GM11168 (cell line): ENCODE measurements at regions not wholly inside any gene's neighbourhood (a gene's known extent, or its start where the extent isn't known, plus 50 kb on each side); places are given as distances from the start of the nearest gene placed in this dataset.
"Not testable (repeated sequence)": the region's sequence is repeated elsewhere in the genome, so short reads cannot be mapped to it uniquely, and the experiment has no call there.

Source experiments
- in situ Hi-C: fragments of 300-500 bp; cut with MboI; formaldehyde crosslinking; loops from one replicate; pipeline ENCODE4 v1.12.0; 2022; ENCODE audit warnings: low sequenced_read_pairs; ENCODE audit not compliant: unreplicated experiment

- in situ Hi-C loops = no loop called here
Observed at GRCh38 chr21:28133116-28133515, 859.6 kb downstream of the LTN1 start.

- in situ Hi-C loops = no loop called here
Observed at GRCh38 chr21:28132713-28133112, 860.0 kb downstream of the LTN1 start.

GRCh38 chr21:28127175-28127785 is 865.4 kb downstream of the LTN1 start:
- in situ Hi-C loops = no loop called here

- in situ Hi-C loops = no loop called here
Observed at GRCh38 chr21:28126521-28127174, 866.0 kb downstream of the LTN1 start.

GRCh38 chr21:28124541-28124940 is 868.1 kb downstream of the LTN1 start:
- in situ Hi-C loops = no loop called here

GRCh38 chr21:28118570-28118969 is 874.1 kb downstream of the LTN1 start:
- in situ Hi-C loops = no loop called here

GRCh38 chr21:28114986-28115385 is 877.7 kb downstream of the LTN1 start:
- in situ Hi-C loops = not testable (repeated sequence)

GRCh38 chr21:28113718-28114117 is 879.0 kb downstream of the LTN1 start:
- in situ Hi-C loops = no loop called here

GRCh38 chr21:28112511-28112910 is 880.2 kb downstream of the LTN1 start:
- in situ Hi-C loops = no loop called here

GRCh38 chr21:28111151-28111619 is 881.5 kb downstream of the LTN1 start:
- in situ Hi-C loops = no loop called here

- in situ Hi-C loops = no loop called here
Observed at GRCh38 chr21:28110716-28111115, 882.0 kb downstream of the LTN1 start.

GRCh38 chr21:28110074-28110473 is 882.6 kb downstream of the LTN1 start:
- in situ Hi-C loops = no loop called here

- in situ Hi-C loops = no loop called here
Observed at GRCh38 chr21:28106370-28106890, 886.2 kb downstream of the LTN1 start.

- in situ Hi-C loops = no loop called here
Observed at GRCh38 chr21:28104346-28104745, 888.3 kb downstream of the LTN1 start.

GRCh38 chr21:28100366-28100765 is 892.3 kb downstream of the LTN1 start:
- in situ Hi-C loops = no loop called here

- in situ Hi-C loops = no loop called here
Observed at GRCh38 chr21:28099001-28099705, 893.5 kb downstream of the LTN1 start.

- in situ Hi-C loops = no loop called here
Observed at GRCh38 chr21:28091466-28091865, 901.2 kb downstream of the LTN1 start.

GRCh38 chr21:28090546-28090945 is 902.1 kb downstream of the LTN1 start:
- in situ Hi-C loops = no loop called here

- in situ Hi-C loops = no loop called here
Observed at GRCh38 chr21:28089599-28090441, 902.9 kb downstream of the LTN1 start.

- in situ Hi-C loops = no loop called here
Observed at GRCh38 chr21:28086861-28087581, 905.7 kb downstream of the LTN1 start.
